Gastroesophageal sphincter (tissue), 3 donors: ENCODE measurements at regions not wholly inside any gene's neighbourhood (a gene's known extent, or its start where the extent isn't known, plus 50 kb on each side); places are given as distances from the start of the nearest gene placed in this dataset.

Experiments
- CTCF ChIP-seq, 4 experiments: fragments of 200-600 bp in 2 of 4; fragments of 450-650 bp in 2 of 4; sonication (generic) in 1 of 4; IDR thresholded peaks; one replicate each; pipeline ENCODE4 v1.5.1; 2017 to 2019; ENCODE audit warnings: antibody characterized with exemption in 4 of 4, mild to moderate bottlenecking in 2 of 4, moderate library complexity in 2 of 4
- POLR2A ChIP-seq, 2 donors: fragments of 450-650 bp; IDR thresholded peaks; one replicate each; pipeline ENCODE4 v1.6.1; 2017; ENCODE audit warnings: antibody characterized with exemption in 2 of 2, mild to moderate bottlenecking in 2 of 2, moderate library complexity in 1 of 2
- POLR2AphosphoS5 ChIP-seq: sonication (generic); formaldehyde crosslinking; IDR thresholded peaks from one replicate; pipeline ENCODE4 v1.6.1; 2017; ENCODE audit warnings: antibody characterized with exemption

GRCh38 chr4:32112891-32113290 is 1392.7 kb downstream of the PCDH7 start:
- TF ChIP-seq POLR2A (IDR thresholded peaks at IDR 0.05) (no peak), CTCF (IDR thresholded peaks at IDR 0.05) (no peak), POLR2AphosphoS5 (no peak)
